ENCODE measurements at regions not wholly inside any gene's neighbourhood (a gene's known extent, or its start where the extent isn't known, plus 50 kb on each side); places are given as distances from the start of the nearest gene placed in this dataset.
"Not testable (repeated sequence)": the region's sequence is repeated elsewhere in the genome, so short reads cannot be mapped to it uniquely, and the experiment has no call there.

DNA sequence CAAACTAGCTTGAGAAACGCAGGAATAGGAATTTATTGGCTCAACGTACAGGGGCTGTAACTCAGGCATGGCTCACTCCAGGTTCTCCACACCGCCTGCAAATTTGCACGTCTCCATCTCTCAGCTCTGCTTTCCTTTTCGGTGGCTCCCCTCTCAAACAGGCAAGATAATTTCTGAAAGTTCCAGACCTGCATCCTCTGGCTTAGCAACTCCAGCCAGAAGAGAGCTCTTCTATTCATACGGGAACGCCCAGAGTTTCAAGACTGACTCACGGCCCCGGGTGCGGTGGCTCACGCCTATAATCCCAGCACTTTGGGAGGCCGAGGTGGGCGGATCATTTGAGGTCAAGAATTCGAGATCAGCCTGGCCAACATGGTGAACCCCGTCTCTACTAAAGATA is 139.7 kb upstream of the BNIP2 start:
- no peak for DNase-seq

DNA sequence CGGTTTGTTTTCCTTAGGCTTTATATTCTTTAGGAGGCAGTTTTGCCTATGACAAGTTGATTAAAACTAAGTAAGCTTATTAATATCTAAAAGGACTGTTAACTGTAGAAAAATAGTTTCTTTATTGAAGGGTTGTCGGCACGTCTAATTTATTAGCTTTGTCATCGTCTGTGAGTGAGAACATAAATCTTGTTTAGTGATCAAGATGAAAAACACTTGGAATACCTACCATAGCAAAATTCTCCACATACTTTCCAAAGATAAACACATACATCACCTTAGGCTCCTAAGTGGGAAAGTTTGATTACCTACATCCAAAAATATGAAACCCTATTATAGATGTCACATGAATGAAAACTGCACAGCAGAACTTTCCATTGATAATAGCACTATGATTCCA is 139.1 kb upstream of the BNIP2 start:
- no peak for DNase-seq

DNA sequence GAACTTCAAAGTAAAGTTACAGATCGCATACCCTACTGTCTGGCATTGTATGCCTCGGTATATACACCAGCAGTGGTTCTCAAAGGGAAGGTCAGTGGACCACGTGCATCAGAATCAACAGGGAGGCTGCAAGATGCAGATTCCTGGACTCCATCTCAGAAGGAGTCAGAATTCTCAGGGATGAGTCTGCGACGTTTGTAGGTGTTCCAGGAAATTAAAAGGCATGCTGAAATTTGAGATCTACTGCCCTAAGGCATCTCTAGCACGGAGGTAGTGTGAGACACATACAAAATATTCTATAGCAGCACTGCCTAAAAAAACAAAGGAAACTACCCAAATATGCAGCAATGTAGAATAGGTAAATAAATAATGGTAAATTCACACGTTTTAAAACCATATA is 136.8 kb upstream of the BNIP2 start:
- no peak for DNase-seq

DNA sequence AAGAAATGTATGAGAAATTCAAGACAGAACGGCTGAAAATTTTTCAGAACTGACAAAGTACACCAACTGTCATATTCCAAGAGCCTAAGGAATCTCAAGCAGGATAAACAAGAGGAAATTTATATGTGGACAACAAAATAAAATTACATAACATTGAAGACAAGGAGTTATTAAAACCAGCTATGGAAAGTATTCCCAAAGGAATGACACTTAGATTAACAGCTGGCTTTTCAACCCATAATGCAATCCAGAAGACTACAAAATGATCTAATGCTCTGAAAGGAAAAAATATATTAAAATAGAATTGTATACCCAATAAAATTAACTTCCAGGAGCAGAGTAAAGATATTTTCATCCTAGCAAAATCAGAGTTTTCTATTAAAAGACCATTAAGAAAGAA is 132.2 kb upstream of the BNIP2 start:
- DNase-seq: no peak

DNA sequence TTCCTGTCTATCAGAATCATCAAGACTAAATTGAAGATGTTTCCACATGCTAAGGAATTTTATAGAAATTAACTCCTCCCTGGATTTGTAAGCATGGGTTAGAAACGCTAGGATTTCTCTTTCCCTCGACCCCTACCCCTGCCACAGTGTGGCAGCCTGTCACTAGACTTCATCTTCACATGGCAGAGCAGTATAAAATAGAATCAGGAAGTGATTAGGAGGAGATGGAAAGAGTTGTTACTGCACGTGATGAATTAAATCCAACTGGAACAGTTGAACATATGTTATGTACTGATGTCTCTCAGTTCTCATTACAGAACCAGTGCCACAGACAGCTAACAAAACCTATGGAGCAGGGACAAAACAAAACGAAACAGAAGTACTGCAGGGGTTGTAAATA is 130.0 kb upstream of the BNIP2 start:
- no peak for DNase-seq

DNA sequence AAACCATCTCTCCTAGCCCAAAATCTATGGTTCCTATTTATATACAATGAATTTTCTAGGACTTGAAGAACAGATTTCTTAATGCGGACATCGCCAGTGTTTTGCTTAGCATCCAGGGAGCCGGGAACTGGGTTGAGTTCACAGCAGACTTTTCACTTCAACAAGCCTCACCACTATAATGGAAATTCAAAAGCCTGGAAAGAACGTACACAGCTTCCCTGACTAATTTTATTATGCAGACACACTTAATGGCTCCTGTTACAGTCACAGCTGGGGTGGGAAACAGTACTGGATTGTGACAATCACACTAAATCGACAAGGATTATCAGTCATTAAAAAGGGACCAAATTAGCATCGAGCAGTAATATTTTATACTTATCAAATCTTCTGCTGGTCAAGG is 129.2 kb upstream of the BNIP2 start:
- no peak for DNase-seq

DNA sequence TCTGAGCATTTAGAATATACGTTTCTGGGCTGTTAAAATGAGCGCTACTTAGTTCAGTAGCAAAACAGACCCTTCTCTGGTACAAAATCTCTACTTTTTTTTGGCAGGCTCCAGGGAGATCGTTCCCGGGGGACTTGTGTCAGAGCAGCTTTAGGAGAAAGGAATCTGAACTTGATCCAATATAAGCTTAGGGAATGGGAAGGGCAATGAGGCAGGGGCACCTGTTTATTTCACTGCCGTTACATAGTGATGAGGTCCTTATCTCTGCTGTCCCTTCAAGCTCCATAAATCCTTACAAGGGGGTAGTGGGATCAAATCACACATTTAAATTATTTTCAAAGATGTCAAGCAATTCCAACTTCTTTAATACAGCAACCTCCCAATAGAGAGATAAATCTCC is 128.7 kb upstream of the BNIP2 start:
- DNase-seq: no peak

DNA sequence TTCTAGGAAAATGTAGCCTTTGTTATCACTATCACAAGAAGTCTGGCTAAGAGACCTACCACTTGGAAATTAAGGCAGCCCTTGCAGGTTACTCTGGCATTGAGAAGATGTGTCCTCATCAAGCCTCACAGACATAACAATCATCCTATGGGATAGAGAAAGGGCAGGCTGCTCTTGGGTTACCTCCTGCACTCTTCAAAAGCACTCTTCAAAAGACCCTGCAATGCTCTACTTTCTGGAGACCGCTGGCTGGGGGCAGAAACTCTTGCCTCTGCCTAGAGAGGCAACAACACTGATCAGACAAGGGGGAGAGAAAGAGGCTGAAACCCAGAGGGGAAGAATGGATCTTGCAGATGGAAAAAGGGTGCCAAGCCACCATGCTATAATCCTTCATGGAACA is 127.9 kb upstream of the BNIP2 start:
- no peak for DNase-seq

DNA sequence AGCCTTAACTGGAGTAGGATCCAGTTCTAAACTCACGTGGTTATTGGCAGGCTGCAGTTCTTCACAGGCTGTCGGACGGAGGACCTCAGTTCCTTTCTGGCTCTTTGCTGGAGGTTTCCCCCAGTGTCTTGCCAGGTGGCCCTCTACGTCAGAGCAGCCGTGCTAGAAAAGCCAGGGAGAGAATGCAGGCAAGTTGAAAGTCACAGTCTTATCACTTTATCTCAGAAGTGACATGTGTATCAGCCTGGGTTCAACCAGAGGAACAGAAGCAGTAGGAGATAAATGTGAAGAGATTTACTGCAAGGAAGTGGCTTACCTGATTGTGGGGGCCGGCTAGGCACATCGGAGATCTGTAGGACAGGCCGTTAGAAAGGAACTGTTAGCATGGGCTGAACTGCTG is 125.3 kb upstream of the BNIP2 start:
- DNase-seq: no peak

DNA sequence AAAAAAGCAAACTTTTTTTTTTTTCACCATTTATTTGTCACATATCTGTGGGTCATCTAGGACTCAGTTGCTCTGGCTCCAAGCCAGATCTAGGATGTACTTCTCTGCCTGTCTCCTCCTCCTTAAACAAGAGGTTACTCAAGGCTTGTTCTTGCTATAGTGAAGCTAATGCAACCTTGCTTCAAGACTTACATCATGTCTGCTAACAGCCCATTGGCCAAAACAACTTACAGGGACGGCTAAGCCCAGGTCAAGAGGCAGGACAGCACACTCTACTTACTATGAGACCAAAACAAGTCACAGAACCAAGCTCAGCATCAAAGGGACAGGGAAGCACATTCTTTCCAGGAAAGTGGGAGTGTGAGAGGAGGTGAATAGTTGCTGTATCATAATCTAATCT is 123.8 kb upstream of the BNIP2 start:
- DNase-seq: no peak

DNA sequence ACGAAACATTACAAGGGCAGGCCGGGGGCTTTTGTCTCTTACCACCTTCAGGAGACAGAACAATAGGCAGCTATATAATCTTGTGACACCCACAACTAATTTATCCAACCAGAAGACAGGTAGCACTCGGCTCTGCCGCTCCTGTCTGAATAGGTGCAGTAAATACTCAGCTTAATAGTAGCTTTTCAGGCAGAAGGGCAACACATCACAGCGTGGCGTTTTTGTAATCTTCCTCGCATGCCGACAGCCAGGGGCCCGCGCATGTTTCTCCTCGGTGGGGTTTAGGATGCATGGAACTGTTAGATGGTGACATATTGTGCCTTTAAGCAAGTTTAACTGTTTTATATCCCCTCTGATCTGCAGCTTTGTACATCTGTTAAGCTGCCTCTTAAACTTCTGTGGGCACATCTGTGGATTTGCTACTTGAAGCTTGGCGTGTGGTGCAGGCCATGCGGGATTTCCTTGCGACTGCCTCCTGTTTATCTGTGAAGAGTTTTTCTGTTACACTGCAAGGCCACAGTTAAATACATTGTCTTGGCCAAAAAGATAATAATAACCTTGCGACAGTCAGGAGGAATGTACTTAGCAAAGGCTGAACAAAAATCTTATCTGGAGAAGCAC is 123.2 kb upstream of the BNIP2 start:
- no peak for DNase-seq

DNA sequence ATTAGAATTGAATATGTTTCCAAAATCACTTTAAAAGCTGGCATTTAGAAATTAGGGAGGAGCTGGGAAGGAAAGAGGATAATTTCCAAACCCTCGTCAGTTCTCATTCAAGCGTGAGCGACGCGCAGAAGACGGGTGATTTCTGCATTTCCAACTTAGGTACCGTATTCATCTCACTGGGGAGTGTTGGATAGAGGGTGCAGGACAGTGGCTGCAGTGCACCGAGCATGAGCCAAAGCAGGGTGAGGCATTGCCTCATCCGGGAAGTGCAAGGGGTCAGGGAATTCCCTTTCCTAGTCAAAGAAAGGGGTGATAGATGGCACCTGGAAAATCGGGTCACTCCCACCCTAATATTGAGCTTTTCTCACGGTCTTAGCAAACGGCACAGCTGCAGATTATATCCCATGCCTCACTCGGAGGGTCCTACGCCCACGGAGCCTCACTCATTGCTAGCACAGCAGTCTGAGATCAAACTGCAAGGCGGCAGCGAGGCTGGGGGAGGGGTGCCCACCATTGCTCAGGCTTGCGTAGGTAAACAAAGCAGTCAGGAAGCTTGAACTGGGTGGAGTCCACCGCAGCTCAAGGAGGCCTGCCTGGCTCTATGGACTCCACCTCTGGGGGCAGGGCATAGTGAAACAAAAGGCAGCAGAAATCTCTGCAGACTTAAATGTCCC is 114.3 kb upstream of the BNIP2 start:
- DNase-seq: peak; percentile 72

DNA sequence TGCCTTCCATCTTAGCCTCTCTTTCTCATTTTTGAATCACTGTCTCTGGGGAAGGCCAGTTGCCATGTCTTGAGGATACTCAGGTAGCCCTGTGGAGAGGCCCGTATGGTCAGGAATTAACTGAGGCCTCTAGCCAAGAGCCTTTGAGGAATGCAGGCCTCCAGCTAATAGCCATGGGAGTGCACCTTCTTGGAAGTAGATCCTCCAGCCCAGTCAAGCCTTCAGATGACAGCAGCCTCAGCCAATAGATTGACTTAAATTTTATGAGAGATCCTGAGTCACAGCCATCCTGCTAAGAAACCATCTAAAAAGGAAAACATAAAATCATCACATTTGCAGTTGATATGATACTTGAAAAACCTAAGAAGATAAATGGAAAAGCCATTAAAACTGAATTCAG is 112.5 kb upstream of the BNIP2 start:
- DNase-seq: no peak

DNA sequence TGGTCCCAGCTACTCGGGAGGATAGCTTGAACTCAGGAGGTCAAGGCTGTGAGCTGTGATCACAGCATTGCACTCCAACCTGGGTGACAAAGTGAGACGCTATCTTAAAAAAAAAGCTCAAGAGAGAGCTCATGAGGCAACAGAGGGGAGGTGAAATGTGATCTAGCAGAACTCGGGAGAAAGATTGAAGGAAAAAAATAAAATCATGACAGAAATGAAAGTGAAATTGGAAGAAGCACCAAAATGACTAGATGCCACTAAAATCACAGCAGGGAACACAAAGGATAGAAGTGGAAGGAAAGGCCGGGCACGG is 109.4 kb upstream of the BNIP2 start:
- no peak for DNase-seq

DNA sequence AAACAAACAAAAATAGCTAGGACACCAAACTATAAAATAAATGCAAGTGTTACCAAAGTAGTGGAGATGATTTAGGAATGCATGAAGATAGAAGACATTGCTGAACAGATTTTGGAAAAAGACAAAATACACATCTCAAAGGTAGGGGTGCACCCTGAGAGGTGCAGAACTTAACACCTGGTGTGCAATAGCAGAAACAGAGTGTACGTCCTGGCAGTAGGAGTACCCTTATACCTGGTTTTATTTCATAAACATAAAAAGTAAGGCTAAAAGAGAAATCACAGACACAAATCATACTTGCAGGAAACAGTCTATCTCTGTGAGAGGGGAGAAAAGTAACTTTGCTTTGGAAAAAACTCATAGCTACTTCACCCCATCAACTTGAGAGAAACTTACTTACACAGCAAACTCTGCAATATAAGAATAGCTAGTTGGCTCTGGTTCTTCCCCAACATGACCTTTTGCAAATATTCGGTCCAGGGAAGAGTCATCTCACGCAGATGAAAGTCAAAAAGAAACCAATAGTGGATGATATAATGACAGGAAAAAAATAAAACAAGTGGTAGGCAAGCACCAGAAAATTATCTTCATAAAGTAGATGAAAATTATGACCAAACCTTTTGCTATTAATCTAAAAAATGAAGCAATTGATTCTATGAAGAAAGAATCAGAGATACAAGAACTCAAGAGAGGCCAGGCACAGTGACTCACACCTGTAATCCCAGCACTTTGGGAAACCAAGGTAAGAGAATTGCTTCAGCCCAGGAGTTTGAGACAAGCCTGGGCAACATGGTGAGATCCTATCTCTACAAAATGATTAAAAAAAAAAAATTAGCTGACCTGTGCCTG is 108.9 kb upstream of the BNIP2 start:
- DNase-seq: no peak

DNA sequence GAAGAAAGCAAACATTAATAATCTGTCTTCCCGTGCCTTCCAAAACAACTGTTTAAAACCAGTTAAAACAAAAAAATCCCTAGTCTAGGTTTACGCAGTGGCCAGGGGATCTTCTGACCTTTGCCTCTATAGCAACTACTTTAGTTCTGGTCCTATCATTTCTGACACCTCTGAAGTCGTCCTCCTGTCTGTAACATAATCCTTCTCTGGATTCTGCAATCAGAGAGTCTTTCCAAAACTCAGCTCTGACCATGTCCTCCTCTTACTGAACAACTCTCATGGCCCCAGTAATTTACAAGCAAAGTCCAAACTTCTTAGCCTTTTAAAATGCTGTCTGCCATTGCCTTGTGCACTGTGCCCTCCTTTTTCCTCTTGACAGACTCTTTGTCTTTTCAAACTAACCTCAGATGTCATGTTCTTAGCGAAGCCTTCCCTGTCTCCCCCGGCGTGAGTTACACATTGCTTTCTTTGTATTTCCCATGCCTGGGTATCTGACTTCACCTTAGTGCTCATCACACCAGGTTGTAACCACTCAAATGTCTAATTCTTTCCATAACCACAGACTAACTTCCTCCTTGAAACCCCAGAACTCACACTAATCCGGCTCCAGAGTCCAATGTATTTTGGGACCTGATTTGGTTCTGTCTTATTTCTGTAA is 105.2 kb upstream of the BNIP2 start:
- DNase-seq: no peak

DNA sequence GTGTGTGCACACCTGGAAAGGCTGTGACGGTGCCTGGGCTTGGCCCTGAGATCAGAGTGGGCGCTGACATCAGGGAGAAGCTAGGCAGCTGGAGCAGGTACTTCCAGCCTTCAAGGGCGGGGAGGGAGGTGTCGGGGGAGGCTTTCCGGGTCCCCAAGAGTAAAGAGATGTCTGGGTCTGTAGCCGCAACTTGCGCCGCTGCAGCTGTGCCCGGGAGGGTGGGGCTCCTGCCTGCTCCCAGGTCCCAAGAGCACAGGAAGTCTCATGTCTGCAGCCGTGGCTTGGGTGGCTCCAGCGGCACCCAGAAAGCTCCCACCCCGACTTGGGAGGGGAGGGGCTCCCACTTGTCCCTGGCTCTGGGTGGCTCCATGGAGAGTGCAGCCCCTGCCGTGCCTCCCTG is 103.2 kb upstream of the BNIP2 start:
- no peak for DNase-seq

DNA sequence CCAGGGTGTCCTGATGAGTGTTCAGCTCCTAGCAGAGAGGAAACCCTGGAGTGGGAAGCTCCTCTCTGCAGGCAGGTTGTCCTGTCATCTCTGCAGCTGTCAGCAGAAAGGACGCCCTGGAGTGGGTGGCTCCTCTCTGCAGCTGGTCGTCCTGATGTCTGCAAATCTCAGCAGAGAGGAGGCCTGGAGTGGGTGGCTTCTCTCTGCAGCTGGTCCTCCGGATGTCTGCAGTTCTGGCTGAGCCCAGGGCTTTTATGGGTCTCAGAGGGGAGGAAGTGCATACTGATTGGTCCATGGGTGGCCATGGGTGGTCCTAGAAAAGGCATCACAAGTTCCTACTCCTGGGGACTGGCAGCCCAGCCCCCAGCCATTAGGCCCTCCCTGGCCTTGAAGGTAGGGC is 102.6 kb upstream of the BNIP2 start:
- DNase-seq: no peak

DNA sequence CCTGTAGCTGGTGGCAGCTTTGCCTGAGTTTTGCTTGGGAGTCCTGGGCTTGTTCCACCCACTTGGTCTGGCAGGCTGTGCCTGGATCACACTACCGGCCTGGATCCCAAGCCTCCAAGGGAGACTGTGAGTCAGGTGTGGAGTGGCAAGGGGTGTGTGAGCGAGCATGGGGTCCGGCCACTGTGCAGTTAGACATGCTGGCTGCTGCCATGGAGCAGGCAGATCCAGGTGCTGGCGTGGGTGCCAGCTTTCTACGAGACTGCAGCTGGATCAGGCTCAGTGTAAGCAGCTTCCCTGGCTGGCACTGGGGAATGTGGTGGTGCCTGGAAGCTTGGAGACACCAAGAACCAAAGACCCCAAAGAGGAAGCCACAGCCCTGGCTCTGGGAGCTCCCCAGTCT is 102.0 kb upstream of the BNIP2 start:
- no peak for DNase-seq

DNA sequence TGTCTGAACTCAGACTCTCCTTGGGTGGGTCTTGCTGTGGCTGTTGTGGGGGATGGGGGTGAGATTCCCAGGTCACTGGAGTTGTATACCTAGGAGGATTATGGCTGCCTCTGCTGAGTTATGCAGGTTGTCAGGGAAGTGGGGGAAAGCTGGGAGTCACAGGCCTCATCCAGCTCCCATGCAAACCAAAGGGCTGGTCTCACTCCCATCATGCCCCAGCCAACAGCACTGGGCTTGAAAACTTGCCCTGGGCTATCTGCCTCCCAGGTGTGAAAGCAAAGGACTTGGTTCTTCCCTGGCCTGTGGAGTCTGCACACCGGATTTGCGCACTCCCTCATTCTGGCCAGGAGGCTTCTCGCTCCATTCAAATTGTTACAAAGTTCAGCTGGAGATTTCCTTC is 97.3 kb upstream of the BNIP2 start:
- DNase-seq: not testable (repeated sequence)

DNA sequence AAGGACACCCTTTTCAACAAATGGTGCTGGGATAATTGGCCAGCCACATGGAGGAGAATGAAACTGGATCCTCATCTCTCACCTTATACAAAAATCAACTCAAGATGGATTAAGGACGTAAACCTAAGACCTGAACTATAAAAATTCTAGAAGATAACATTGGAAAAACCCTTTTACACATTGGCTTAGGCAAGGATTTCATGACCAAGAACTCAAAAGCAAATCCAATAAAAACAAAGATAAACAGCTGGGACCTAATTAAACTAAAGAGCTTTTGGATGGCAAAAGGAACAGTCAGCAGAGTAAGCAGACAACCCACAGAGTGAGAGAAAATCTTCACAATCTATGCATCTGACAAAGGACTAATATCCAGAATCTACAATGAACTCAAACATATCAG is 96.9 kb upstream of the BNIP2 start:
- DNase-seq: not testable (repeated sequence)

DNA sequence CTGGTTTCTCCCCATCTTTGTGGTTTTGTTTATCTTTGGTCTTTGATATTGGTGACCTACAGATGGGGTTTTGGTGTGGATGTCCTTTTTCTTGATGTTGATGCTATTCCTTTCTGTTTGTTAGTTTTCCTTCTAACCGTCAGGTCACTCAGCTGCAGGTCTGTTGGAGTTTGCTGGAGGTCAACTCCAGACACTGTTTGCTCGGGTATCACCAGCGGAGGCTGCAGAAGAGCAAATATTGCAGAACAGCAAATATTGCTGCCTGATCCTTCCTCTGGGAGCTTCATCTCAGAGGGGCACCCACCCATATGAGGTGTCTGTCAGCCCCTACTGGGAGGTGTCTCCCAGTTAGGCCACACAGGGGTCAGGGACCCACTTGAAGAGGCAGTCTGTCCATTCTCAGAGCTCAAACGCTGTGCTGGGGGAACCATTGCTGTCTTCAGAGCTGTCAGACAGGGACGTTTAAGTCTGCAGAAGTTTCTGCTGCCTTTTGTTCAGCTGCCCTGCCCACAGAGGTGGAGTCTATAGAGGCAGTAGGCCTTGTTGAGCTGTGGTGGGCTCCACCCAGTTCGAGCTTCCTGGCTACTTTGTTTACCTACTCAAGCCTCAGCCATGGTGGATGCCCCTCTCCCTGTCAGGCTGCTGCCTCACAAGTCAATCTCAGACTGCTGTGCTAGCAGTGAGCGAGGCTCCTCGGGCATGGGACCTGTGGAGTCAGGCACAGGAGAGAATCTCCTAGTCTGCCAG is 94.8 kb upstream of the BNIP2 start:
- not testable (repeated sequence) for DNase-seq

DNA sequence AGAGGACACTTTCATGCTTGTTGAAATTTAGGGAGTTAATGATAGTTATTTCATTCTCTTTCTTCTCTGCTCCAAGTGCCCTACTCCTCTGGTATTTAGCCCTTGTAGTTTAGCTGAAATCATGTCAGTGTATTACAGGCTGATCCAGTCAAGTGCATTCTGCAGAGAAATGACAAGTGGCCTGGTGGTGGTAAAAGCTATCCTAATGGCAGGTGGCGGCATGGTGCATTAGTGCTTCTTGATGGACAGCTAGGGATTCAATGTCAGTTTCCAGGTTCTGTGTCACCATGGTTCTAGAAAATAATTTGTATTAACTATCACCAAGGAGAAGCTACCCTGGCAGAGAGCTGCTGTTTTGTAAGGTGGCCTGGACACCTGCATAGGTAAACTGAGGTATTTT is 90.0 kb upstream of the BNIP2 start:
- DNase-seq: no peak

Measured in activated CD8-positive, alpha-beta memory T cell treated with anti-CD3 and anti-CD28 coated beads for 24 hours (primary cell).